GM12874 (cell line): ENCODE measurements at regions not wholly inside any gene's neighbourhood (a gene's known extent, or its start where the extent isn't known, plus 50 kb on each side); places are given as distances from the start of the nearest gene placed in this dataset.

Source experiments
- CTCF ChIP-seq: IDR thresholded peaks from 2 replicates; pipeline ENCODE4 v1.5.1; 2011; ENCODE audit warnings: low read depth, mild to moderate bottlenecking, control low read depth, low read length, moderate library complexity; ENCODE audit not compliant: insufficient read depth

GRCh38 chr4:127124919-127125318, 507.8 kb upstream of the INTU start:
- no peak for TF ChIP-seq CTCF

- TF ChIP-seq CTCF: no peak
Measured at GRCh38 chr4:127126718-127127117, 506.0 kb upstream of the INTU start.

- TF ChIP-seq CTCF: no peak
Measured at GRCh38 chr4:127131527-127131926, 501.2 kb upstream of the INTU start.

- TF ChIP-seq CTCF: no peak
Measured at GRCh38 chr4:127134490-127134889, 498.3 kb upstream of the INTU start.

GRCh38 chr4:127138586-127138985, 494.2 kb upstream of the INTU start:
- no peak for TF ChIP-seq CTCF

GRCh38 chr4:127139788-127140286, 492.9 kb upstream of the INTU start:
- no peak for TF ChIP-seq CTCF

- TF ChIP-seq CTCF: no peak
Measured at GRCh38 chr4:127140306-127140705, 492.5 kb upstream of the INTU start.

GRCh38 chr4:127141856-127142255, 490.9 kb upstream of the INTU start:
- no peak for TF ChIP-seq CTCF
